GM18951 (cell line): ENCODE measurements at regions not wholly inside any gene's neighbourhood (a gene's known extent, or its start where the extent isn't known, plus 50 kb on each side); places are given as distances from the start of the nearest gene placed in this dataset.
"Not testable (repeated sequence)": the region's sequence is repeated elsewhere in the genome, so short reads cannot be mapped to it uniquely, and the experiment has no call there.

ENCODE experiments used
- POLR2A ChIP-seq: IDR thresholded peaks from 4 replicates; pipeline ENCODE4 v1.6.1; 2011; ENCODE audit warnings: mild to moderate bottlenecking; ENCODE audit not compliant: insufficient read length, insufficient read depth; ENCODE audit errors: extremely low read depth
- in situ Hi-C: fragments of 300-500 bp; cut with MboI; formaldehyde crosslinking; loops from one replicate; pipeline ENCODE4 v1.12.0; 2022; ENCODE audit warnings: low sequenced_read_pairs, mixed read lengths, inconsistent platforms; ENCODE audit not compliant: unreplicated experiment

- no peak for TF ChIP-seq POLR2A
- in situ Hi-C loops = no loop called here
These were observed 174.9 kb upstream of the WSCD1 start for GRCh38 chr17:5895276-5895675.

- in situ Hi-C loops = no loop called here
- TF ChIP-seq POLR2A = no peak
These were observed 174.0 kb upstream of the WSCD1 start for GRCh38 chr17:5896215-5896614.

GRCh38 chr17:5897275-5897911, 172.8 kb upstream of the WSCD1 start:
- TF ChIP-seq POLR2A = no peak
- in situ Hi-C loops = no loop called here

- in situ Hi-C loops = not testable (repeated sequence)
These were observed 172.2 kb upstream of the WSCD1 start for GRCh38 chr17:5897981-5898380.

GRCh38 chr17:5898406-5898805, 171.8 kb upstream of the WSCD1 start:
- in situ Hi-C loops = no loop called here
- no peak for TF ChIP-seq POLR2A

GRCh38 chr17:5899496-5900195, 170.5 kb upstream of the WSCD1 start:
- TF ChIP-seq POLR2A = no peak
- in situ Hi-C loops = no loop called here

GRCh38 chr17:5901731-5902130, 168.4 kb upstream of the WSCD1 start:
- no peak for TF ChIP-seq POLR2A
- in situ Hi-C loops = no loop called here

- in situ Hi-C loops = no loop called here
These were observed 167.7 kb upstream of the WSCD1 start for GRCh38 chr17:5902181-5903140.

GRCh38 chr17:5911919-5912318, 158.3 kb upstream of the WSCD1 start:
- no peak for TF ChIP-seq POLR2A
- in situ Hi-C loops = no loop called here

More at GRCh38 chr17:5902181-5903140, 167.7 kb upstream of the WSCD1 start:
- TF ChIP-seq POLR2A = no peak

- TF ChIP-seq POLR2A = no peak
These were observed 157.1 kb upstream of the WSCD1 start for GRCh38 chr17:5913032-5913531.

GRCh38 chr17:5913641-5914040, 156.5 kb upstream of the WSCD1 start:
- no peak for TF ChIP-seq POLR2A
- in situ Hi-C loops = no loop called here

More at GRCh38 chr17:5913032-5913531, 157.1 kb upstream of the WSCD1 start:
- in situ Hi-C loops = no loop called here

GRCh38 chr17:5915337-5915736, 154.8 kb upstream of the WSCD1 start:
- in situ Hi-C loops = no loop called here
- no peak for TF ChIP-seq POLR2A

GRCh38 chr17:5919089-5919488, 151.1 kb upstream of the WSCD1 start:
- in situ Hi-C loops = no loop called here
- no peak for TF ChIP-seq POLR2A

GRCh38 chr17:5921512-5922282, 148.5 kb upstream of the WSCD1 start:
- in situ Hi-C loops = no loop called here
- no peak for TF ChIP-seq POLR2A
